ENCODE measurements at regions not wholly inside any gene's neighbourhood (a gene's known extent, or its start where the extent isn't known, plus 50 kb on each side); places are given as distances from the start of the nearest gene placed in this dataset.
"Not testable (repeated sequence)": the region's sequence is repeated elsewhere in the genome, so short reads cannot be mapped to it uniquely, and the experiment has no call there.

- Histone ChIP-seq H2AFZ (ENCODE audit: low read depth, low read length) (no peak overlapping the region), H3K4me1 (ENCODE audit: insufficient read depth, low read length) (no peaks in the 10 kb centered on the region), H3K4me2 (ENCODE audit: low read length) (no peak overlapping the region), H3K36me3 (ENCODE audit: insufficient read depth, low read length) (no peaks in the 10 kb centered on the region), H3K27ac (ENCODE audit: low read depth, low read length) (no peak overlapping the region), H3K27me3 (ENCODE audit: insufficient read depth, low read length) (no peaks in the 10 kb centered on the region), H3K9me3 (ENCODE audit: insufficient read depth, low read depth, low read length) (no peaks in the 10 kb centered on the region), H3K9ac (ENCODE audit: low read length) (no peak overlapping the region), H4K20me1 (ENCODE audit: insufficient read depth, low read length) (no peaks in the 10 kb centered on the region), H3K4me3 (ENCODE audit: insufficient read depth, low read depth, low read length) (no peak overlapping the region), H3K79me2 (ENCODE audit: insufficient read depth, low read length) (no peaks in the 10 kb centered on the region)
- Mint-ChIP-seq H3K27ac (ENCODE audit: unreplicated experiment) (peak overlapping the region; percentile 70), H3K4me1 (ENCODE audit: low read depth, unreplicated experiment) (peaks cover 16% of the 10 kb centered on the region), H3K4me3 (ENCODE audit: unreplicated experiment) (no peak overlapping the region), H3K27me3 (ENCODE audit: low read depth, unreplicated experiment) (no peaks in the 10 kb centered on the region), H3K36me3 (ENCODE audit: low read depth, unreplicated experiment) (no peaks in the 10 kb centered on the region), H3K9me3 (ENCODE audit: unreplicated experiment) (no peaks in the 10 kb centered on the region)
- TF ChIP-seq CTCF (IDR thresholded peaks at IDR 0.05; ENCODE audit: insufficient read depth, low read depth, low read length): no peak
- TF ChIP-seq EZH2 (IDR thresholded peaks at IDR 0.05; ENCODE audit: insufficient read depth, low read length): no peak
- DNase-seq (ENCODE audit: low read depth) (peak; percentile 72), FAIRE-seq (no peak)
These were observed 1930.0 kb upstream of the AGA start for GRCh38 chr4:179372242-179372641.

DNA sequence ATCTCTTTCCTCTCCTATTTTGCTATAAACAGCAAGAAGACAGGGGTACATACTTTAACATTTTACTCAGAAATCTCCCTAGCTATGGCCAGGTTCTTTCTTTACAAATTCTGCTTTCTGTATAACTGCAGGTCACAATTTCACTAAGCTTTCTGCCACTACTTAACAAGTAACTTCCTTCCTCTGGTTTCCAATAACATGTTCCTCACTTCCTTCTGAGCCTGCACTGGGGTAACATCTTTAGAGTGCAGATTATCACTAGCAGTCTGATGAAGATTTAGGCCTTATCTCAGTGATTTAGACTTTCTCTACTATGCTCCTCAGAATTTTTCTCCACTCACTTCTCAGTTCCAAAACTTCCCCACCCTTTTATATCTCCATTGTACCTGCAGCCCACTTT, 1930.5 kb upstream of the AGA start:
- no peak overlapping the region for H3K4me3 Mint-ChIP-seq (ENCODE audit: unreplicated experiment)
- TF ChIP-seq EZH2 (IDR thresholded peaks at IDR 0.05; ENCODE audit: insufficient read depth, low read length) (no peak), CTCF (IDR thresholded peaks at IDR 0.05; ENCODE audit: insufficient read depth, low read depth, low read length) (no peak)

DNA sequence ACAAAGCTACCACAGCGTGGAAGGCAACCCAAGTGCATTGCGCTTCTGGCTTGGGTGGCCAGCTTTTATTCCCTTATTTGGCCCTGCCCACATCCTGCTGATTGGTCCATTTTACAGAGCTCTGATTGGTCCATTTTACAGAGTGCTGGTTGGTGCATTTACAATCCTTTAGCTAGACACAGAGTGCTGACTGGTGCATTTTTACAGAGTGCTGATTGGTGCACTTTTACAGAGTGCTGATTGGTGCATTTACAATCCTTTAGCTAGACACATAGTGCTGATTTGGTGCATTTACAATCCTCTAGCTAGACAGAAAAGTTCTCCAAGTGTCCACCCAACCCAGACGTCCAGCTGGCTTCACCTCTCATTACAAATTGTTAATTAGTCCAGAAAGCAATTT, 1936.6 kb upstream of the AGA start:
- H3K4me3 Mint-ChIP-seq (ENCODE audit: unreplicated experiment); H3K27me3 Mint-ChIP-seq (ENCODE audit: low read depth, unreplicated experiment); H3K9me3 Mint-ChIP-seq (ENCODE audit: unreplicated experiment): not testable (repeated sequence)

More for the DNA sequence above, 1930.5 kb upstream of the AGA start:
- H3K27me3 Mint-ChIP-seq (ENCODE audit: low read depth, unreplicated experiment): no peaks in the 10 kb centered on the region
- Histone ChIP-seq H3K4me1 (ENCODE audit: insufficient read depth, low read length) (no peaks in the 10 kb centered on the region), H3K9me3 (ENCODE audit: insufficient read depth, low read depth, low read length) (no peaks in the 10 kb centered on the region), H2AFZ (ENCODE audit: low read depth, low read length) (no peak overlapping the region), H3K27me3 (ENCODE audit: insufficient read depth, low read length) (no peaks in the 10 kb centered on the region), H3K4me3 (ENCODE audit: insufficient read depth, low read depth, low read length) (no peak overlapping the region), H3K79me2 (ENCODE audit: insufficient read depth, low read length) (no peaks in the 10 kb centered on the region), H3K36me3 (ENCODE audit: insufficient read depth, low read length) (no peaks in the 10 kb centered on the region), H3K27ac (ENCODE audit: low read depth, low read length) (no peak overlapping the region), H3K9ac (ENCODE audit: low read length) (no peak overlapping the region), H3K4me2 (ENCODE audit: low read length) (no peak overlapping the region), H4K20me1 (ENCODE audit: insufficient read depth, low read length) (no peaks in the 10 kb centered on the region)
- FAIRE-seq (no peak), DNase-seq (ENCODE audit: low read depth) (no peak)
- no peaks in the 10 kb centered on the region for H3K9me3 Mint-ChIP-seq (ENCODE audit: unreplicated experiment)
- peaks cover 16% of the 10 kb centered on the region for H3K4me1 Mint-ChIP-seq (ENCODE audit: low read depth, unreplicated experiment)
- H3K27ac Mint-ChIP-seq (ENCODE audit: unreplicated experiment): peak overlapping the region; percentile 70
- no peaks in the 10 kb centered on the region for H3K36me3 Mint-ChIP-seq (ENCODE audit: low read depth, unreplicated experiment)

More for the DNA sequence above, 1936.6 kb upstream of the AGA start:
- not testable (repeated sequence) for H3K27ac ChIP-seq (ENCODE audit: low read depth, low read length); H3K36me3 Mint-ChIP-seq (ENCODE audit: low read depth, unreplicated experiment); H3K4me1 Mint-ChIP-seq (ENCODE audit: low read depth, unreplicated experiment); H3K9me3 ChIP-seq (ENCODE audit: insufficient read depth, low read depth, low read length); H3K4me2 ChIP-seq (ENCODE audit: low read length); H4K20me1 ChIP-seq (ENCODE audit: insufficient read depth, low read length); FAIRE-seq; H2AFZ ChIP-seq (ENCODE audit: low read depth, low read length); H3K4me3 ChIP-seq (ENCODE audit: insufficient read depth, low read depth, low read length); H3K27ac Mint-ChIP-seq (ENCODE audit: unreplicated experiment); H3K4me1 ChIP-seq (ENCODE audit: insufficient read depth, low read length); H3K9ac ChIP-seq (ENCODE audit: low read length); DNase-seq (ENCODE audit: low read depth); H3K27me3 ChIP-seq (ENCODE audit: insufficient read depth, low read length); H3K36me3 ChIP-seq (ENCODE audit: insufficient read depth, low read length); H3K79me2 ChIP-seq (ENCODE audit: insufficient read depth, low read length)
